Endothelial cell of umbilical vein (primary cell): ENCODE measurements at regions not wholly inside any gene's neighbourhood (a gene's known extent, or its start where the extent isn't known, plus 50 kb on each side); places are given as distances from the start of the nearest gene placed in this dataset.

Experiments
- BruUV-seq: library from RNA; stranded (reverse); fragments of 400-500 nt; replicated peaks from 2 replicates; lab custom pipeline; 2021; lab: Mats Ljungman, UMichigan
- CTCF ChIA-PET: fragments of 300-600, 350-600 bp; sonication (Branson Sonifier 250); formaldehyde crosslinking; loops from one replicate; lab custom pipeline; 2021; ENCODE audit warnings: antibody characterized with exemption, inconsistent platforms; lab: Charles Lee
- POLR2A ChIA-PET: fragments of 300-600, 350-600 bp; sonication (Branson Sonifier 250); formaldehyde crosslinking; loops from one replicate; lab custom pipeline; 2021; ENCODE audit warnings: antibody characterized with exemption, inconsistent platforms; lab: Charles Lee
- DNase-seq: peaks from one replicate; pipeline ENCODE4 v3.0.0-alpha.2; 2011; ENCODE audit warnings: low read depth, low spot score
- FAIRE-seq: peaks from 2 replicates; lab custom pipeline; 2011; peaks lifted over from hg19 to GRCh38; lab: Jason Lieb, UNC
- H2AFZ ChIP-seq: 2 replicates; pipeline ENCODE4 v1.6.0; 2012; ENCODE audit warnings: low read depth, low read length, control low read depth, inconsistent platforms
- H3K27ac ChIP-seq: 2 replicates; pipeline ENCODE4 v1.5.1; 2011; ENCODE audit warnings: low read depth, mild to moderate bottlenecking, control low read depth, low read length, moderate library complexity; ENCODE audit not compliant: insufficient read depth
- H3K27me3 ChIP-seq, 2 experiments: 2 replicates each; pipeline versions ENCODE4 v1.6.0 to v1.6.1; 2011; ENCODE audit warnings: low read length in 2 of 2, mixed read lengths in 1 of 2; ENCODE audit not compliant: control insufficient read depth in 2 of 2, insufficient read depth in 2 of 2
- H3K36me3 ChIP-seq, 2 experiments: 2 replicates in 1 of 2; 3 replicates in 1 of 2; pipeline ENCODE4 v1.5.1; 2011; ENCODE audit warnings: low read length in 2 of 2, mild to moderate bottlenecking in 1 of 2, moderate library complexity in 1 of 2; ENCODE audit not compliant: control insufficient read depth in 2 of 2, insufficient read depth in 2 of 2; ENCODE audit errors: extremely low read depth in 1 of 2
- H3K4me1 ChIP-seq: 3 replicates; pipeline ENCODE4 v1.5.1; 2011; ENCODE audit warnings: mild to moderate bottlenecking, low read length; ENCODE audit not compliant: control insufficient read depth, insufficient read depth; ENCODE audit errors: extremely low read depth
- H3K4me2 ChIP-seq: 2 replicates; pipeline ENCODE4 v1.6.1; 2011; ENCODE audit warnings: low read length, control low read depth, mixed read lengths; ENCODE audit not compliant: insufficient read depth
- H3K4me3 ChIP-seq, 3 experiments: fragments of 200-600 bp in 1 of 3; sonication (generic), shearing (Covaris generic) in 1 of 3; replicated peaks in 1 of 3; 2 replicates each; pipeline ENCODE4 v1.5.1; 2011 to 2016; ENCODE audit warnings: control low read depth in 3 of 3, low read length in 3 of 3, mild to moderate bottlenecking in 2 of 3, inconsistent platforms in 1 of 3, low read depth in 1 of 3, moderate library complexity in 1 of 3; ENCODE audit not compliant: insufficient read depth in 1 of 3
- H3K79me2 ChIP-seq: 2 replicates; pipeline ENCODE4 v1.6.0; 2012; ENCODE audit warnings: low read length, inconsistent platforms; ENCODE audit not compliant: control insufficient read depth, insufficient read depth
- H3K9ac ChIP-seq: replicated peaks from 2 replicates; pipeline ENCODE3; 2011; ENCODE audit warnings: low read length, control low read depth; ENCODE audit not compliant: insufficient read depth; ENCODE audit errors: extremely low read depth
- H3K9me1 ChIP-seq: replicated peaks from 3 replicates; pipeline ENCODE4 v1.6.0; 2011; ENCODE audit warnings: mild to moderate bottlenecking, low read length; ENCODE audit not compliant: control insufficient read depth, insufficient read depth; ENCODE audit errors: extremely low read depth
- H3K9me3 ChIP-seq: replicated peaks from 2 replicates; pipeline ENCODE4 v1.5.1; 2012; ENCODE audit warnings: low read length, inconsistent platforms; ENCODE audit not compliant: control insufficient read depth, insufficient read depth
- H4K20me1 ChIP-seq: replicated peaks from 2 replicates; pipeline ENCODE3; 2011; ENCODE audit warnings: mild to moderate bottlenecking, low read length; ENCODE audit not compliant: control insufficient read depth, insufficient read depth; ENCODE audit errors: extremely low read depth
- EZH2 ChIP-seq: IDR thresholded peaks from 2 replicates; pipeline ENCODE4 v1.6.1; 2012; ENCODE audit warnings: borderline replicate concordance, low read depth, mild to moderate bottlenecking, moderate library complexity, low read length, inconsistent platforms; ENCODE audit not compliant: severe bottlenecking
- FOS ChIP-seq: IDR thresholded peaks from 2 replicates; pipeline ENCODE4 v1.6.1; 2011; ENCODE audit warnings: mild to moderate bottlenecking, low read length, moderate library complexity, borderline replicate concordance; ENCODE audit not compliant: insufficient read depth
- GATA2 ChIP-seq: IDR thresholded peaks from 2 replicates; pipeline ENCODE4 v1.7.0; 2011; ENCODE audit warnings: low read depth, mild to moderate bottlenecking, moderate library complexity, mixed read lengths, low read length; ENCODE audit not compliant: insufficient read length, insufficient read depth
- JUN ChIP-seq: IDR thresholded peaks from 2 replicates; pipeline ENCODE4 v1.6.1; 2011; ENCODE audit warnings: borderline replicate concordance, low read depth; ENCODE audit not compliant: insufficient read length, insufficient read depth
- MAX ChIP-seq: IDR thresholded peaks from 2 replicates; pipeline ENCODE4 v1.6.1; 2011; ENCODE audit not compliant: insufficient read depth, insufficient read length
- MYC ChIP-seq: IDR thresholded peaks from one replicate; pipeline ENCODE4 v1.6.1; 2011; ENCODE audit warnings: mild to moderate bottlenecking, low read depth, low read length
- POLR2A ChIP-seq: IDR thresholded peaks from 2 replicates; pipeline ENCODE4 v1.6.1; 2012; ENCODE audit warnings: low read depth, mild to moderate bottlenecking, control low read depth, low read length
- POLR2AphosphoS5 ChIP-seq: IDR thresholded peaks from 2 replicates; pipeline ENCODE4 v1.6.1; 2012; ENCODE audit warnings: low read depth, mild to moderate bottlenecking, control low read depth, low read length, moderate library complexity; ENCODE audit not compliant: insufficient read depth
- dilution Hi-C: fragments of 300-500 bp; cut with MboI; formaldehyde crosslinking; loops from one replicate; pipeline ENCODE4 v1.15.0; 2019; ENCODE audit warnings: low sequenced_read_pairs; ENCODE audit not compliant: extremely low pct_ligation_motif_present
- intact Hi-C: fragments of 100-400 bp; cut with micrococcal nuclease; formaldehyde crosslinking; loops from one replicate; pipeline ENCODE4 v1.10.0; 2022
- TF ChIP-seq, protein P1 (sequence below), 2 donors: IDR thresholded peaks; 1 replicate in 1 of 2; 2 replicates in 1 of 2; pipeline ENCODE4 v1.5.1; 2011; ENCODE audit warnings: low read length in 2 of 2, mild to moderate bottlenecking in 2 of 2, moderate library complexity in 2 of 2, control low read depth in 1 of 2, inconsistent platforms in 1 of 2, low read depth in 1 of 2; ENCODE audit not compliant: insufficient read depth in 1 of 2; ENCODE audit errors: extremely low read depth in 1 of 2

- no peak overlapping the region for H3K4me2 ChIP-seq
- H3K9me1 ChIP-seq, result no peaks in the 10 kb centered on the region
- no peak overlapping the region for H3K9ac ChIP-seq
- no peaks in the 10 kb centered on the region for H4K20me1 ChIP-seq
- POLR2A ChIA-PET, result no interaction called here
- no peaks in the 10 kb centered on the region for H3K79me2 ChIP-seq
- no peak for FAIRE-seq
- H3K9me3 ChIP-seq, result no peaks in the 10 kb centered on the region
- H2AFZ ChIP-seq, result peak overlapping the region; percentile 41
- no peaks in the 10 kb centered on the region for H3K27me3 ChIP-seq
- TF ChIP-seq MAX, result no peak
- TF ChIP-seq FOS, result no peak
- TF ChIP-seq POLR2A, result no peak
- TF ChIP-seq EZH2, result no peak
- TF ChIP-seq, protein P1, sequence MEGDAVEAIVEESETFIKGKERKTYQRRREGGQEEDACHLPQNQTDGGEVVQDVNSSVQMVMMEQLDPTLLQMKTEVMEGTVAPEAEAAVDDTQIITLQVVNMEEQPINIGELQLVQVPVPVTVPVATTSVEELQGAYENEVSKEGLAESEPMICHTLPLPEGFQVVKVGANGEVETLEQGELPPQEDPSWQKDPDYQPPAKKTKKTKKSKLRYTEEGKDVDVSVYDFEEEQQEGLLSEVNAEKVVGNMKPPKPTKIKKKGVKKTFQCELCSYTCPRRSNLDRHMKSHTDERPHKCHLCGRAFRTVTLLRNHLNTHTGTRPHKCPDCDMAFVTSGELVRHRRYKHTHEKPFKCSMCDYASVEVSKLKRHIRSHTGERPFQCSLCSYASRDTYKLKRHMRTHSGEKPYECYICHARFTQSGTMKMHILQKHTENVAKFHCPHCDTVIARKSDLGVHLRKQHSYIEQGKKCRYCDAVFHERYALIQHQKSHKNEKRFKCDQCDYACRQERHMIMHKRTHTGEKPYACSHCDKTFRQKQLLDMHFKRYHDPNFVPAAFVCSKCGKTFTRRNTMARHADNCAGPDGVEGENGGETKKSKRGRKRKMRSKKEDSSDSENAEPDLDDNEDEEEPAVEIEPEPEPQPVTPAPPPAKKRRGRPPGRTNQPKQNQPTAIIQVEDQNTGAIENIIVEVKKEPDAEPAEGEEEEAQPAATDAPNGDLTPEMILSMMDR (IDR thresholded peaks at IDR 0.05; ENCODE audit: extremely low read depth in 1 of 2, insufficient read depth in 1 of 2, low read depth in 1 of 2, low read length in 2 of 2), result no peak
- TF ChIP-seq MYC, result no peak
- TF ChIP-seq GATA2, result no peak
- TF ChIP-seq JUN, result no peak
- TF ChIP-seq POLR2AphosphoS5, result no peak
- no peaks in the 10 kb centered on the region for H3K36me3 ChIP-seq
- BruUV-seq, result no TSS peak
- no peak for DNase-seq
- no peak overlapping the region for H3K4me3 ChIP-seq
- CTCF ChIA-PET, result interaction anchor here (1.6 to 2.0 kb wide), 1 partner anchor 140 kb away, joined by 5 to 12 read pairs; no protein-coding TSS in a partner anchor
- intact Hi-C loops (loop anchor here (5.0 kb wide), 1 partner anchor 69 kb away; no protein-coding TSS in a partner anchor), dilution Hi-C loops (no loop called here)
- no peak overlapping the region for H3K27ac ChIP-seq
- peaks cover 11% of the 10 kb centered on the region for H3K4me1 ChIP-seq
These were observed 100.5 kb downstream of the TEX35 start for GRCh38 chr1:178613271-178613945.
